Neural progenitor cell (in vitro differentiated cells): ENCODE measurements at regions not wholly inside any gene's neighbourhood (a gene's known extent, or its start where the extent isn't known, plus 50 kb on each side); places are given as distances from the start of the nearest gene placed in this dataset.

Experiments
- CTCF ChIP-seq: fragments of 200-600 bp; sonication (generic); IDR thresholded peaks from 2 replicates; pipeline ENCODE4 v1.5.1; 2017; ENCODE audit warnings: antibody characterized with exemption, mild to moderate bottlenecking
- EZH2phosphoT487 ChIP-seq: fragments of 200-600 bp; sonication (generic); IDR thresholded peaks from 2 replicates; pipeline ENCODE4 v1.6.1; 2017; ENCODE audit warnings: antibody characterized with exemption

- TF ChIP-seq EZH2phosphoT487 (no peak), CTCF (no peak)
Observed at GRCh38 chr2:136281281-136282114, 163.5 kb upstream of the CXCR4 start.
